ENCODE measurements at regions not wholly inside any gene's neighbourhood (a gene's known extent, or its start where the extent isn't known, plus 50 kb on each side); places are given as distances from the start of the nearest gene placed in this dataset.

- no peak for DNase-seq (ENCODE audit: low read depth in 3 of 3)
Measured at GRCh38 chr22:48680601-48681000, 1147.1 kb downstream of the BRD1 start.

DNA sequence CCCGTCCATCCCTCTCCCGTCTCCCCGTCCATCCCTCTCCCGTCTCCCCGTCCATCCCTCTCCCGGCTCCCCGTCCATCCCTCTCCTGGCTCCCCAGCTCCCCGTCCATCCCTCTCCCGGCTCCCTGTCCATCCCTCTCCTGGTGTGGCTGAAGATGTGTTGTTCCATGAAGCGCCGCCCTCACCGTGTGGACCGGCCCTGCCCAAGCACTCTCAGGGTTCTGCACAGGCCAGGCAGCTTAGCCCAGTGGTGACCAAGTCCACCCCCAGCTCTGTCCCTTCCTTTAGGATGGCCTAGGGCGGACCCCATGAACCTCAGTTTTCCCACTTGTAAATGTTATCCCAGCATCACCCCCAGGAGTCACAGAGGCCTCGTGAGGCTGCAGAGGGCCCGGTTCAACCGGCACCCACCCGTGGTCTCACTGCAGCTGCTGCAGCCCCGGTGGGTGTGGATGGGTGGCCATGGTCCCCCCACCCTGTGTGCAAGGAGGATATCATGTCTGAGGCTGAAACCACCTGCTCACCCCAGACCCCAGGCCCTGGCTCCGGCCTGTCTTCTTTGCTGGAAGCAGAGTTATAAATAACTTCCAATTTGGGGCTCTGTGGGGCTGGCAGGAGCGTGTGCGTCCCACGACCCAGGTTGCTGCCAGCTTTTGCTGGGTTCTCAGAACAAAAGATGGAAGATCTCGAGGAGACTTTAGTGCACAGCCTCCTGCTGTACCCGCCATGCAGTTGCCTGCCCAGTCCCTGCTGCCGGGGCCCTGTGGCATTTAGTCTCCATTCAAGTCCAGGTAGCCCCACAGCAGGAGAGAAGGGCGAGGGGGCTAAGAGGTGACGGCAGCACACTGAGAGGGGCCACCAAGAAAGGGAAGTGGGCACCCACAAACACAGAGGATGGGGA is 1147.8 kb downstream of the BRD1 start:
- DNase-seq (ENCODE audit: low read depth in 3 of 3): no peak

- no peak for DNase-seq (ENCODE audit: low read depth in 3 of 3)
Measured at GRCh38 chr22:48678171-48679135, 1149.2 kb downstream of the BRD1 start.

- DNase-seq (ENCODE audit: low read depth in 3 of 3): no peak
Measured at GRCh38 chr22:48677621-48678020, 1150.1 kb downstream of the BRD1 start.

- DNase-seq (ENCODE audit: low read depth in 3 of 3): no peak
Measured at GRCh38 chr22:48677168-48677520, 1150.5 kb downstream of the BRD1 start.

- no peak for DNase-seq (ENCODE audit: low read depth in 3 of 3)
Measured at GRCh38 chr22:48676266-48677167, 1151.2 kb downstream of the BRD1 start.

- DNase-seq (ENCODE audit: low read depth in 3 of 3): no peak
Measured at GRCh38 chr22:48675830-48676145, 1151.9 kb downstream of the BRD1 start.

DNA sequence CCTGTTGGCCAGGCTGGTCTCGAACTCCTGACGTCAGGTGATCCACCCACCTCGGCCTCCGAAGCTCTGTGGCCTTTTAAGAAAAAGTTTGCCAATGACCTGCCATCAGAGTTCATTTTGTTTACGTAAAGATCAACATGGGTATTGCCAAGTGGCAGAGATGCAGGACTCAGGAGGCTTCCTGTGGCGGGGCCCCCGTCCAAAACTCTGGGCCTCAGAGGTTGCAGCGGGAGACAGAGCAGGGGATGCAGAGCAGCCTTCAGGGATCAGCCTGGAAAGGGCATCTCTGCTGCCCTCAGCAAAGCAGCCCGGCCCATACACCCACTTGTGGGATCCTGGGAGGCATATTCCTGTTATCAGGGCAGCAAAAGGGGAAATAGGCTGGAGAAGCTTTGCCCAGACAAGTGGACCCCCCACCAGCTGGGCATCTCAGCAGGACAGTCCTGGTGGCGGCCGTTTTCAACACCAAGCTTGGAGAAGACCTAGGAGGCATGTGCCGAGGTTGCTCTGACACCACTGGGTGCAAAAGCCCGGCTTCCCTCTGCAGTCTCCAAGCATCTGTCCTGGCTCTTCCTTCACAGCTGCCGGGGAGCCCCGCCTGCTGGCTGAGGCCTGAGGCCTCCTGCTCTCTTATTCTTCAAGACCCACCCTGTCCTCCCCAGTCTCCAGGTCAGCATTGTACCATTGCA is 1152.4 kb downstream of the BRD1 start:
- no peak for DNase-seq (ENCODE audit: low read depth in 3 of 3)

DNA sequence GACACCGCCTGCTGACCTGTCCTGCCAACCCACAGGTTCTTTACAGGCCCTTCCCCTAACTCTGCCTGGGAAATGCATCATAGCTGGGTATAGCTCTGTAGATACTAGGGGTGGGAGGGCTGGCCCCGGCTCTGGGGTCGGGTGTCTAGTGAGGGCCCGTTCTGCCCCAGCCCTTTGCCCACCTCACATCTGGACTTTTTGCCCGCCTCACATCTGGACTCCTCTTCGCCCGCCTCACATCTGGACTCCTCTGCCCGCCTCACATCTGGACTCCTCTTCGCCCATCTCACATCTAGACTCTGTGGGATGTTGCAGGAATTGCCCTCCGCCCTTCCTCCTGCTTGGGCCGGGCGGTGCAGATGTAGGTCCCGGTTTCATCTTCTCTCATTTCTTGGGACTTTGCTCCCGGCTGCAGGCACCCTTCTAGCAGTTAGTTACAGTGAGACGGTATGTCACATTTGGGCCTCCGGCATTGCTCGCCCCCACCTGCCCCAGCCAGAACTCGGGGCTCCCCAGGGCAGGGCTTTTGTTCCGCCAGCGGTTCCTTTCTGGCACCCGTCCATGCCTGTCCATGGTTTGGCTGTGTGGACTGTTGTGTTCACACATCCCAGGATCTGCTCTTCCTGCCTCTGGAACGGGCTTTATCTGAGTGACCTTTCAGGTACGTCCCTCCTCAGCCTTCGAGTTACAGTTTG is 1153.7 kb downstream of the BRD1 start:
- DNase-seq (ENCODE audit: low read depth in 3 of 3): no peak

GRCh38 chr22:48672387-48672786 is 1155.3 kb downstream of the BRD1 start:
- no peak for DNase-seq (ENCODE audit: low read depth in 3 of 3)

GRCh38 chr22:48670731-48671130 is 1156.9 kb downstream of the BRD1 start:
- no peak for DNase-seq (ENCODE audit: low read depth in 3 of 3)

DNA sequence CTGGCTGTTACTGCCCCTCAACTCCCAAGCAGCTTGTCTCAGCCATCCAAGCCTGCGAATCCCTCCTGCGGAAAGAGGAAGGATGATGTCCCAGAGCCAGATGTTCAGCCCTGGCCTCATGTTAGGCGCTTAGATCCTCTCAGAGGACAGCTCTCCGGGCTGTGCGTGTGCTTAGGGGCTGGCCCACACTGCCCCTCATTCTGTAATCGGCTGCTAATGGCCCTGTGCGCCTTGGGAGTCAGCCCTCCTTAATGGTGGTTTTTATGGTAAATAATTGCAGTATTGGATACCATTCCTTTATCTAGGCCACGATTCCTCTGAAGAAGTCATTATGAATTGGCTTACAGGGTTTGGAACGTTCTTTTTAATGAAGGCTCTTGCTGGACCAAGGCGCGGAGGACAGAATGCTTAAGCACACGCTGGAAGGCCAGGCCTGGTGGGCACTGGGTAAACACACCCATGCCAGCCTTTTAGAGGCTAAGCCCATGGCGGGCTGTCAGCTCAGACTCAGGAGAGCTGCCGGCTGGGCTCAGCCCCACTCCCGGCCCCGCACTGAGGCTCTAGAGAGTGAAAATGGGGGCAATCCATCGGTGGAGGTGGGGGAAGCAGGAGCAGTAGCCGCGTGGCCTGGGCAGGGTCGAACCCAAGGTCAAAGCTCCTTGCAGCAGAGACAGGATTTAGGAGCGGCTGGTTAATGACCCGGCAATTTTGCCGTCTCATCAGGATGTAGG is 1157.5 kb downstream of the BRD1 start:
- no peak for DNase-seq (ENCODE audit: low read depth in 3 of 3)

- DNase-seq (ENCODE audit: low read depth in 3 of 3): no peak
Measured at GRCh38 chr22:48669226-48669625, 1158.4 kb downstream of the BRD1 start.

GRCh38 chr22:48667289-48667688 is 1160.4 kb downstream of the BRD1 start:
- no peak for DNase-seq (ENCODE audit: low read depth in 3 of 3)

- DNase-seq (ENCODE audit: low read depth in 3 of 3): no peak
Measured at GRCh38 chr22:48666620-48667019, 1161.1 kb downstream of the BRD1 start.

- no peak for DNase-seq (ENCODE audit: low read depth in 3 of 3)
Measured at GRCh38 chr22:48665311-48665995, 1162.2 kb downstream of the BRD1 start.

DNA sequence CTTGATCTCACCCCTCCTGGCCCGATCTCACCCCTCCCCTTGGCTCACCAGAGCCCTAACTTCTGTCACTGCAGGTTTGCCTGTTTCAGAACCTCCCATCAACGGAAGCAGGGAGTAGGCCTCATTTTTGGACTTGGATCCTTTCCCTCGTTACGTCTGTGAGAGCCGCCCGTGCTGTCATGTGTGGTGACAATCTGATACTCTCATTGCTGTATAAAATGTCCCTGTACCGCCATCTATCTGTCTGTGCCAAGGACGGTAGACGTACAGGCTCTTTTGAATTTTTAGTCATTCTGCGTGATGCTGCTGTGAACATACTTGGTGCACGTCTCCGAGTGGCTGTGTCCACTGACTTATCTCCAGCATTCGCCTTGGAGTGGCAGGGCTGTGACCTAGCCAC is 1163.1 kb downstream of the BRD1 start:
- DNase-seq (ENCODE audit: low read depth in 3 of 3): no peak

- no peak for DNase-seq (ENCODE audit: low read depth in 3 of 3)
Measured at GRCh38 chr22:48663297-48663696, 1164.4 kb downstream of the BRD1 start.

GRCh38 chr22:48662476-48663135 is 1165.1 kb downstream of the BRD1 start:
- no peak for DNase-seq (ENCODE audit: low read depth in 3 of 3)
